ENCODE measurements at regions not wholly inside any gene's neighbourhood (a gene's known extent, or its start where the extent isn't known, plus 50 kb on each side); places are given as distances from the start of the nearest gene placed in this dataset.

DNA sequence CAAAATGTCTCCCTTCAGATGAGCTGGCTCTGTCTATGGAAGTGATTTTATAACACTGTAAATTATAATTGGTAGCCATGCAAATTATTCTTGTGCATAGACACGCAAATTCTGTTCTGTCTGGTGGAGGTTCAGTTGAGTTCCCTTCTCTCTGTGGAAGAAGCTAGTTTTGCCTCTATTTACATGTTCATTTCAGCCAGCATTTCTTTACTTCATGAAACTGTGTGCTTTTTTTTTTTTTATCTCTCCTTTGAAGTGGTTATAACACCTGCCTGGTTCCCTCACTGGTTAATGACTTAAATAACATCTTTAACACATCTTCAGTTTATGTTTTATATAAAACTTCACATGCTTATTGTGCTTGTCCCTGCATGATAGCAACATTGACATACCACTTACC lies 149.4 kb upstream of the FBXL7 start:
- no peak for TF ChIP-seq POLR2A (IDR thresholded peaks at IDR 0.05)
- no peak for TF ChIP-seq CTCF (IDR thresholded peaks at IDR 0.05)
- no peak for TF ChIP-seq POLR2AphosphoS5 (IDR thresholded peaks at IDR 0.05)
- TF ChIP-seq EP300 (IDR thresholded peaks at IDR 0.05): no peak

Data from sigmoid colon (tissue), 4 donors.